H1 (cell line): ENCODE measurements at regions not wholly inside any gene's neighbourhood (a gene's known extent, or its start where the extent isn't known, plus 50 kb on each side); places are given as distances from the start of the nearest gene placed in this dataset.

Experiments
- CTCF ChIA-PET: fragments of 300-600 bp; sonication (Branson Sonifier 250); formaldehyde crosslinking; loops from one replicate; lab custom pipeline; 2021; ENCODE audit not compliant: partially characterized antibody; lab: Charles Lee
- POLR2A ChIA-PET: fragments of 300-600 bp; sonication (Branson Sonifier 250); formaldehyde crosslinking; loops from one replicate; lab custom pipeline; 2021; ENCODE audit warnings: inconsistent platforms; ENCODE audit not compliant: partially characterized antibody; lab: Charles Lee
- DNase-seq, 2 experiments: peaks; one replicate each; pipeline versions ENCODE4 v3.0.0 to v3.0.0-alpha.2; 2010 to 2022; ENCODE audit warnings: low spot score in 2 of 2, low read depth in 1 of 2, mixed read lengths in 1 of 2
- FAIRE-seq: peaks from 2 replicates; lab custom pipeline; 2011; peaks lifted over from hg19 to GRCh38; lab: Jason Lieb, UNC
- H2AFZ ChIP-seq: 2 replicates; pipeline ENCODE4 v1.8.1; 2012; ENCODE audit warnings: low read length, inconsistent platforms
- H2AK5ac ChIP-seq: 2 replicates; pipeline ENCODE4 v1.6.1; 2013; ENCODE audit warnings: low read depth, low read length
- H2BK120ac ChIP-seq: replicated peaks from 2 replicates; pipeline ENCODE3; 2013; ENCODE audit warnings: low read depth, low read length, inconsistent platforms
- H2BK12ac ChIP-seq: 2 replicates; pipeline ENCODE4 v1.6.1; 2013; ENCODE audit warnings: low read depth, low read length
- H2BK15ac ChIP-seq: 2 replicates; pipeline ENCODE4 v1.6.1; 2013; ENCODE audit warnings: low read length
- H2BK20ac ChIP-seq: 2 replicates; pipeline ENCODE4 v1.6.1; 2013; ENCODE audit warnings: low read length
- H2BK5ac ChIP-seq: 2 replicates; pipeline ENCODE4 v1.6.1; 2013; ENCODE audit warnings: low read depth, low read length
- H3K14ac ChIP-seq: 2 replicates; pipeline ENCODE4 v1.6.1; 2013; ENCODE audit warnings: inconsistent platforms; ENCODE audit not compliant: insufficient read length
- H3K18ac ChIP-seq: 2 replicates; pipeline ENCODE4 v1.6.1; 2013; ENCODE audit warnings: low read length; ENCODE audit errors: extremely low read depth
- H3K23ac ChIP-seq: 2 replicates; pipeline ENCODE4 v1.6.1; 2013; ENCODE audit warnings: inconsistent platforms; ENCODE audit not compliant: insufficient read length
- H3K23me2 ChIP-seq: 2 replicates; pipeline ENCODE4 v1.6.1; 2013; ENCODE audit warnings: low read depth, low read length
- H3K27ac ChIP-seq: 2 replicates; pipeline ENCODE4 v1.6.1; 2011; ENCODE audit warnings: low read depth, low read length, inconsistent platforms
- H3K27me3 ChIP-seq, 4 experiments: replicated peaks in 1 of 4; 1 replicate in 1 of 4; 2 replicates in 3 of 4; pipeline versions ENCODE4 v1.6.1 to v1.8.1; 2011 to 2013; ENCODE audit warnings: low read length in 3 of 4, mild to moderate bottlenecking in 3 of 4, inconsistent platforms in 2 of 4, mixed read lengths in 2 of 4, moderate library complexity in 1 of 4; ENCODE audit not compliant: control insufficient read depth in 3 of 4, insufficient read depth in 3 of 4; ENCODE audit errors: extremely low read depth in 1 of 4
- H3K36me3 ChIP-seq, 4 experiments: 2 replicates each; pipeline versions ENCODE4 v1.6.1 to v1.8.1; 2011 to 2013; ENCODE audit warnings: mild to moderate bottlenecking in 4 of 4, low read length in 3 of 4, moderate library complexity in 2 of 4, control low read depth in 1 of 4, inconsistent platforms in 1 of 4; ENCODE audit not compliant: insufficient read depth in 4 of 4, control insufficient read depth in 2 of 4
- H3K4ac ChIP-seq: replicated peaks from 2 replicates; pipeline ENCODE3; 2013; ENCODE audit warnings: low read length, low read depth, mixed read lengths, inconsistent platforms; ENCODE audit not compliant: insufficient read length
- H3K4me1 ChIP-seq, 4 experiments: replicated peaks in 1 of 4; 1 replicate in 1 of 4; 2 replicates in 3 of 4; pipeline versions ENCODE4 v1.6.1 to v1.8.1; 2011 to 2013; ENCODE audit warnings: low read length in 3 of 4, inconsistent platforms in 2 of 4, mixed read lengths in 1 of 4; ENCODE audit not compliant: insufficient read depth in 4 of 4, control insufficient read depth in 3 of 4
- H3K4me2 ChIP-seq, 2 experiments: 2 replicates each; pipeline versions ENCODE4 v1.6.1 to v1.8.1; 2011 to 2013; ENCODE audit warnings: low read depth in 2 of 2, low read length in 2 of 2, control low read depth in 1 of 2, inconsistent platforms in 1 of 2, mild to moderate bottlenecking in 1 of 2; ENCODE audit not compliant: insufficient read depth in 1 of 2
- H3K4me3 ChIP-seq, 4 experiments: fragments of 200-600, 300-600 bp in 1 of 4; sonication (generic), shearing (Covaris generic), sonication (Bioruptor Twin) in 1 of 4; 2 replicates each; pipeline versions ENCODE4 v1.5.1 to v1.8.1; 2011 to 2016; ENCODE audit warnings: low read length in 4 of 4, low read depth in 3 of 4, control low read depth in 2 of 4, inconsistent platforms in 2 of 4, mild to moderate bottlenecking in 2 of 4, mixed read lengths in 1 of 4, moderate library complexity in 1 of 4; ENCODE audit not compliant: insufficient read depth in 2 of 4; ENCODE audit errors: extremely low read depth in 1 of 4
- H3K56ac ChIP-seq: replicated peaks from 2 replicates; pipeline ENCODE3; 2013; ENCODE audit warnings: low read depth, mild to moderate bottlenecking, mixed read lengths, low read length, inconsistent platforms; ENCODE audit not compliant: insufficient read length
- H3K79me1 ChIP-seq: 2 replicates; pipeline ENCODE4 v1.6.1; 2013; ENCODE audit warnings: low read depth, low read length, control low read depth
- H3K79me2 ChIP-seq, 2 experiments: 2 replicates each; pipeline versions ENCODE4 v1.6.1 to v1.8.1; 2012 to 2013; ENCODE audit warnings: low read length in 2 of 2, mild to moderate bottlenecking in 2 of 2, inconsistent platforms in 1 of 2; ENCODE audit not compliant: insufficient read depth in 2 of 2, control insufficient read depth in 1 of 2
- H3K9ac ChIP-seq, 4 experiments: replicated peaks in 1 of 4; 1 replicate in 1 of 4; 2 replicates in 3 of 4; pipeline versions ENCODE4 v1.6.1 to v1.8.1; 2011 to 2013; ENCODE audit warnings: low read depth in 3 of 4, low read length in 3 of 4, control low read depth in 2 of 4, mild to moderate bottlenecking in 2 of 4, moderate library complexity in 2 of 4, inconsistent platforms in 1 of 4; ENCODE audit errors: extremely low read depth in 1 of 4
- H3K9me3 ChIP-seq, 2 experiments: 2 replicates each; pipeline versions ENCODE4 v1.6.1 to v1.8.1; 2012 to 2013; ENCODE audit warnings: mild to moderate bottlenecking in 2 of 2, moderate library complexity in 2 of 2, control low read depth in 1 of 2, inconsistent platforms in 1 of 2, low read depth in 1 of 2, low read length in 1 of 2, mixed read lengths in 1 of 2; ENCODE audit not compliant: insufficient read depth in 2 of 2
- H4K20me1 ChIP-seq, 2 experiments: replicated peaks in 1 of 2; 2 replicates each; pipeline versions ENCODE3 to v1.8.1; 2011 to 2013; ENCODE audit warnings: inconsistent platforms in 2 of 2, low read length in 2 of 2, mild to moderate bottlenecking in 1 of 2; ENCODE audit not compliant: insufficient read depth in 2 of 2, control insufficient read depth in 1 of 2
- H4K5ac ChIP-seq: 2 replicates; pipeline ENCODE4 v1.6.1; 2013; ENCODE audit warnings: low read length, low read depth, mixed read lengths, inconsistent platforms; ENCODE audit not compliant: insufficient read length
- H4K8ac ChIP-seq: 2 replicates; pipeline ENCODE4 v1.8.0; 2013; ENCODE audit warnings: mild to moderate bottlenecking, moderate library complexity, low read length, inconsistent platforms; ENCODE audit not compliant: insufficient read depth; ENCODE audit errors: extremely low read depth
- H4K91ac ChIP-seq: replicated peaks from 2 replicates; pipeline ENCODE3; 2013; ENCODE audit warnings: low read length, mixed read lengths, inconsistent platforms; ENCODE audit not compliant: insufficient read length
- ATF2 ChIP-seq: IDR thresholded peaks from 2 replicates; pipeline ENCODE4 v1.6.1; 2012; ENCODE audit warnings: low read length, inconsistent platforms
- CBX5 ChIP-seq: fragments of 300-800, 300-1000 bp; sonication (generic); IDR thresholded peaks from 2 replicates; pipeline ENCODE4 v1.7.1; 2016; ENCODE audit warnings: antibody characterized with exemption, low read length, low read depth
- EP300 ChIP-seq, 2 experiments: IDR thresholded peaks; 1 replicate in 1 of 2; 2 replicates in 1 of 2; pipeline ENCODE4 v1.6.1; 2011 to 2012; ENCODE audit warnings: low read depth in 2 of 2, low read length in 2 of 2, mild to moderate bottlenecking in 2 of 2, borderline replicate concordance in 1 of 2, inconsistent platforms in 1 of 2, moderate library complexity in 1 of 2
- FOSL1 ChIP-seq: IDR thresholded peaks from 2 replicates; pipeline ENCODE4 v1.6.1; 2011; ENCODE audit warnings: mild to moderate bottlenecking, low read depth, low read length, moderate library complexity; ENCODE audit not compliant: insufficient read depth
- GTF2F1 ChIP-seq: IDR thresholded peaks from 2 replicates; pipeline ENCODE4 v1.6.1; 2012; ENCODE audit warnings: low read depth, low read length, improper control_type of control experiment, borderline replicate concordance
- HDAC2 ChIP-seq, 2 experiments: fragments of 300-600 bp in 1 of 2; sonication (generic) in 1 of 2; IDR thresholded peaks; 2 replicates each; pipeline ENCODE4 v1.6.1; 2011 to 2012; ENCODE audit warnings: low read depth in 2 of 2, low read length in 2 of 2, mild to moderate bottlenecking in 2 of 2, moderate library complexity in 2 of 2, borderline replicate concordance in 1 of 2, inconsistent platforms in 1 of 2
- HDAC6 ChIP-seq: IDR thresholded peaks from one replicate; pipeline ENCODE4 v1.7.1; 2012; ENCODE audit warnings: low read depth, mild to moderate bottlenecking, inconsistent platforms, low read length, moderate library complexity
- RBBP5 ChIP-seq: IDR thresholded peaks from 2 replicates; pipeline ENCODE4 v1.7.1; 2012; ENCODE audit warnings: low read depth, mild to moderate bottlenecking, inconsistent platforms, low read length, moderate library complexity, borderline replicate concordance
- RFX5 ChIP-seq: IDR thresholded peaks from 2 replicates; pipeline ENCODE4 v1.6.1; 2011; ENCODE audit warnings: low read depth, low read length, improper control_type of control experiment, borderline replicate concordance
- SIN3A ChIP-seq, 2 experiments: IDR thresholded peaks in 1 of 2; conservative IDR thresholded peaks in 1 of 2; 2 replicates each; pipeline ENCODE4 v1.6.1; 2011 to 2012; ENCODE audit warnings: low read length in 2 of 2, improper control_type of control experiment in 1 of 2, low read depth in 1 of 2, mild to moderate bottlenecking in 1 of 2
- SP2 ChIP-seq: IDR thresholded peaks from 2 replicates; pipeline ENCODE4 v1.6.1; 2012; ENCODE audit warnings: mild to moderate bottlenecking, low read length, inconsistent platforms
- SRF ChIP-seq: IDR thresholded peaks from 2 replicates; pipeline ENCODE4 v1.6.1; 2011; ENCODE audit warnings: mild to moderate bottlenecking, low read depth, low read length, moderate library complexity
- WGBS, 2 experiments: shearing (Covaris generic) in 1 of 2; methylation state at CpG; one replicate each; pipeline versions ENCODE4 v1.1.6 to v1.1.7; 2013 to 2015; ENCODE audit warnings: low lambda C conversion rate in 2 of 2, mixed read lengths in 2 of 2, inconsistent platforms in 1 of 2, low coverage in 1 of 2, missing lambda C conversion rate in 1 of 2; ENCODE audit not compliant: insufficient replicate concordance in 2 of 2, insufficient coverage in 1 of 2, insufficient read length in 1 of 2; ENCODE audit errors: extremely low coverage in 1 of 2, missing lambda C conversion rate in 1 of 2; 5-methylcytosine and 5-hydroxymethylcytosine counted together

- Histone ChIP-seq H3K27me3 (no peaks in the 10 kb centered on the region), H4K8ac (no peak overlapping the region), H2AK5ac (no peak overlapping the region), H2BK20ac (no peak overlapping the region), H3K23me2 (no peaks in the 10 kb centered on the region; the same call in 1 of the 2 replicates), H3K79me2 (no peaks in the 10 kb centered on the region), H3K23ac (no peak overlapping the region), H2BK15ac (no peak overlapping the region), H4K20me1 (no peaks in the 10 kb centered on the region), H3K4me1 (no peaks in the 10 kb centered on the region), H2BK12ac (no peak overlapping the region), H4K91ac (no peak overlapping the region), H3K4me3 (no peak overlapping the region), H3K4me2 (no peak overlapping the region), H3K4ac (no peak overlapping the region), H3K56ac (no peak overlapping the region), H3K9ac (no peak overlapping the region), H3K9me3 (no peaks in the 10 kb centered on the region), H2AFZ (no peak overlapping the region), H2BK120ac (no peak overlapping the region), H3K27ac (no peak overlapping the region), H4K5ac (no peak overlapping the region), H3K18ac (no peak overlapping the region), H2BK5ac (no peak overlapping the region), H3K14ac (no peak overlapping the region), H3K36me3 (no peaks in the 10 kb centered on the region), H3K79me1 (no peaks in the 10 kb centered on the region)
- no peak for FAIRE-seq
- ChIA-PET CTCF (no interaction called here), POLR2A (interaction anchor here (0.6 kb wide), 1 partner anchor 18 kb away, joined by 3 read pairs; no protein-coding TSS in a partner anchor)
- DNase-seq = no peak
- 86% methylated on average over 4 of the region's 4 CpGs; no CpG with 5 or more reads in 1 of the 2 experiments for WGBS, 2 experiments
- TF ChIP-seq GTF2F1 = no peak
- TF ChIP-seq HDAC6 = no peak
- no peak for TF ChIP-seq EP300 (IDR thresholded peaks at IDR 0.05; ENCODE audit: borderline replicate concordance in 1 of 2, low read depth in 2 of 2, low read length in 2 of 2)
- no peak for TF ChIP-seq RBBP5
- TF ChIP-seq RFX5 = no peak
- no peak for TF ChIP-seq SIN3A (conservative IDR thresholded peaks at IDR 0.05 in 1 of 2, IDR thresholded peaks at IDR 0.05 in 1 of 2; ENCODE audit: low read depth in 1 of 2, low read length in 2 of 2)
- TF ChIP-seq HDAC2 (IDR thresholded peaks at IDR 0.05; ENCODE audit: borderline replicate concordance in 1 of 2, low read depth in 2 of 2, low read length in 2 of 2) = no peak
- TF ChIP-seq SP2 = no peak
- TF ChIP-seq ATF2 = no peak
- no peak for TF ChIP-seq FOSL1
- no peak for TF ChIP-seq SRF
- no peak for TF ChIP-seq CBX5
These were observed 497.2 kb upstream of the DEPDC1 start for GRCh38 chr1:68994096-68994495.
